HG03025 (cell line): ENCODE measurements at regions not wholly inside any gene's neighbourhood (a gene's known extent, or its start where the extent isn't known, plus 50 kb on each side); places are given as distances from the start of the nearest gene placed in this dataset.
"Not testable (repeated sequence)": the region's sequence is repeated elsewhere in the genome, so short reads cannot be mapped to it uniquely, and the experiment has no call there.

Source experiments
- ATAC-seq: cut with Tn5 transposase; IDR thresholded peaks from one replicate; pipeline ENCODE4 v1.9.1; 2021; ENCODE audit warnings: mild to moderate bottlenecking, moderate library complexity; ENCODE audit not compliant: unreplicated experiment, low FRiP score

GRCh38 chr1:65020774-65021173 lies 54.4 kb upstream of the JAK1 start:
- ATAC-seq: no peak

- ATAC-seq: no peak
These were observed 55.4 kb upstream of the JAK1 start for GRCh38 chr1:65021795-65022194.

- ATAC-seq: no peak
These were observed 55.9 kb upstream of the JAK1 start for GRCh38 chr1:65022216-65022615.

- ATAC-seq: no peak
These were observed 59.4 kb upstream of the JAK1 start for GRCh38 chr1:65025794-65026193.

GRCh38 chr1:65026235-65026634 lies 59.9 kb upstream of the JAK1 start:
- no peak for ATAC-seq

GRCh38 chr1:65027666-65028358 lies 61.5 kb upstream of the JAK1 start:
- ATAC-seq: no peak

- ATAC-seq: not testable (repeated sequence)
These were observed 63.1 kb upstream of the JAK1 start for GRCh38 chr1:65029434-65029833.

GRCh38 chr1:65034879-65035278 lies 68.5 kb upstream of the JAK1 start:
- ATAC-seq: not testable (repeated sequence)

GRCh38 chr1:65036570-65037051 lies 70.3 kb upstream of the JAK1 start:
- ATAC-seq: no peak

- no peak for ATAC-seq
These were observed 72.7 kb upstream of the JAK1 start for GRCh38 chr1:65039066-65039465.

- no peak for ATAC-seq
These were observed 73.2 kb upstream of the JAK1 start for GRCh38 chr1:65039508-65039907.

- no peak for ATAC-seq
These were observed 76.1 kb upstream of the JAK1 start for GRCh38 chr1:65042467-65042866.

GRCh38 chr1:65044411-65044810 lies 78.1 kb upstream of the JAK1 start:
- ATAC-seq: no peak

- no peak for ATAC-seq
These were observed 78.9 kb upstream of the JAK1 start for GRCh38 chr1:65045022-65045817.

- no peak for ATAC-seq
These were observed 82.0 kb upstream of the JAK1 start for GRCh38 chr1:65048335-65048734.

- ATAC-seq: no peak
These were observed 83.8 kb upstream of the JAK1 start for GRCh38 chr1:65049941-65050713.

- no peak for ATAC-seq
These were observed 84.4 kb upstream of the JAK1 start for GRCh38 chr1:65050735-65051134.

- ATAC-seq: no peak
These were observed 88.1 kb upstream of the JAK1 start for GRCh38 chr1:65054481-65054880.

GRCh38 chr1:65055747-65056146 lies 89.4 kb upstream of the JAK1 start:
- ATAC-seq: no peak

- ATAC-seq: no peak
These were observed 89.9 kb upstream of the JAK1 start for GRCh38 chr1:65056234-65056633.

- no peak for ATAC-seq
These were observed 90.5 kb upstream of the JAK1 start for GRCh38 chr1:65056866-65057265.
